OCI-LY1 (cell line): ENCODE measurements at regions not wholly inside any gene's neighbourhood (a gene's known extent, or its start where the extent isn't known, plus 50 kb on each side); places are given as distances from the start of the nearest gene placed in this dataset.

Experiments used
- CTCF ChIP-seq: fragments of 200-600 bp; sonication (generic), shearing (Covaris generic); IDR thresholded peaks from 2 replicates; pipeline ENCODE4 v1.5.1; 2017; ENCODE audit warnings: mild to moderate bottlenecking, antibody characterized with exemption, low read length, moderate library complexity, mixed read lengths
- EZH2 ChIP-seq: fragments of 200-600 bp; sonication (generic), shearing (Covaris generic); IDR thresholded peaks from 2 replicates; pipeline ENCODE4 v1.8.0; 2017; ENCODE audit warnings: borderline replicate concordance, mixed run types, mild to moderate bottlenecking, antibody characterized with exemption, low read length, moderate library complexity, mixed read lengths

DNA sequence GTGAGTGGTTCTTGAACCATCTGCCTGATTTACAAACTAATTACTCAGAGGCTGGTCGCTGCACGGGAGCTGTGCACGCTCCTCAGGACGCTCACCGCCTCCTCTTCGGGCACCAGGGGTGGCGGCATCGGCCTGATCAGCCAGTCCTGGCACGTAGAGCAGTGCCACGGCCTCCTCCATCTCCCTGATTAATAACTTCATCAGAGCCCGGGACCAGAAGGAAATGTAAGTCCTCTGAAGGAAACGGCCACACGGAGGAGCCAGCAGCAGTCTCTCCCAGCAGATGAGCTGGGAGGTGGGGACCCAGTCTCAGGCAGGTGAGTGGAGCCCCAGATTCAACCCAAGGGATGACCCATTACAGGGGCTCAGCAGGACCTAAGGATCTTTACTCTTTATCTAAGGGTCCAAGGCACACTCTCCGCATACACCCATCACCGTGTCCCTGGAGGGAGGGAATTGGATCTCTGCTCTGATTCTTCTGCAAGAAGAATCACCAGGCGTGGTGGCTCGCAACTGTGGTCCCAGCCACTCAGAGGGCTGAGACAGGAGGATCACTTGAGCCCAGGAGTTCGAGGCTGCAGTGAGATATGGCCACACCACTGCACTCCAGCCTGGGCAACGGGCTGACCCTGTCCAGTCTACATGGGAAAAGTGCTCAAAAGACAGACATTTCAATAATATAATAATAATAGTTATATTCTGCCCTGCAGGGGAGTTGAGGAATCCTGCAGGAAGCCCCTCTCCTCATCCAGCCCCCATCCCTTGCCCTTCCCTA is 366.5 kb downstream of the SEC14L1 start:
- TF ChIP-seq CTCF: no peak
- no peak for TF ChIP-seq EZH2
